Neural cell (in vitro differentiated cells): ENCODE measurements at regions not wholly inside any gene's neighbourhood (a gene's known extent, or its start where the extent isn't known, plus 50 kb on each side); places are given as distances from the start of the nearest gene placed in this dataset.
"Not testable (repeated sequence)": the region's sequence is repeated elsewhere in the genome, so short reads cannot be mapped to it uniquely, and the experiment has no call there.

Experiments used
- H2AFZ ChIP-seq: fragments of 200-600, 300-800 bp; sonication (generic), shearing (Covaris generic); 2 replicates; pipeline ENCODE4 v1.6.0; 2014; ENCODE audit warnings: low read depth, mild to moderate bottlenecking, antibody characterized with exemption, low read length, moderate library complexity
- H3F3A ChIP-seq: fragments of 200-600 bp; shearing (Covaris generic); 2 replicates; pipeline ENCODE4 v1.6.1; 2016; ENCODE audit warnings: mild to moderate bottlenecking, moderate library complexity, mixed read lengths, antibody characterized with exemption, low read length; ENCODE audit not compliant: insufficient read depth, poor library complexity, severe bottlenecking
- H3K27ac ChIP-seq: fragments of 200-600, 300-800 bp; sonication (generic), shearing (Covaris generic); 2 replicates; pipeline ENCODE4 v1.5.1; 2014; ENCODE audit warnings: mild to moderate bottlenecking, low read length, moderate library complexity
- H3K27me3 ChIP-seq: fragments of 300-800, 200-600 bp; sonication (generic), shearing (Covaris generic); 2 replicates; pipeline ENCODE4 v1.6.0; 2014; ENCODE audit warnings: mild to moderate bottlenecking, low read depth, low read length, moderate library complexity; ENCODE audit not compliant: insufficient read depth
- H3K36me3 ChIP-seq: fragments of 300-800, 200-600 bp; sonication (generic), shearing (Covaris generic); 2 replicates; pipeline ENCODE4 v1.5.1; 2014; ENCODE audit warnings: mild to moderate bottlenecking, antibody characterized with exemption, low read length, moderate library complexity; ENCODE audit not compliant: insufficient read depth
- H3K4me2 ChIP-seq: fragments of 300-800, 200-600 bp; sonication (generic), shearing (Covaris generic); 2 replicates; pipeline ENCODE4 v1.6.0; 2014; ENCODE audit warnings: mild to moderate bottlenecking, low read length
- H3K4me3 ChIP-seq: fragments of 300-800, 200-600 bp; sonication (generic), shearing (Covaris generic); 2 replicates; pipeline ENCODE4 v1.5.1; 2014; ENCODE audit warnings: mild to moderate bottlenecking, low read length, moderate library complexity
- H3K79me2 ChIP-seq: fragments of 200-600 bp; shearing (Covaris generic); replicated peaks from 2 replicates; pipeline ENCODE4 v1.6.0; 2014; ENCODE audit warnings: mild to moderate bottlenecking, low read length, moderate library complexity; ENCODE audit not compliant: insufficient read depth
- H3K9ac ChIP-seq: fragments of 300-800, 200-600 bp; sonication (generic), shearing (Covaris generic); 2 replicates; pipeline ENCODE4 v1.6.1; 2016; ENCODE audit warnings: mild to moderate bottlenecking, low read length, mixed read lengths
- H3K9me2 ChIP-seq: fragments of 200-600 bp; shearing (Covaris generic); 2 replicates; pipeline ENCODE4 v1.6.1; 2016; ENCODE audit warnings: mild to moderate bottlenecking, low read length, mixed read lengths; ENCODE audit not compliant: insufficient read depth
- H3K9me3 ChIP-seq: fragments of 200-600, 300-800 bp; sonication (generic), shearing (Covaris generic); 2 replicates; pipeline ENCODE4 v1.6.1; 2016; ENCODE audit warnings: mild to moderate bottlenecking, mixed run types, low read length, moderate library complexity, mixed read lengths
- H4K20me1 ChIP-seq: fragments of 200-600 bp; shearing (Covaris generic); 2 replicates; pipeline ENCODE4 v1.6.1; 2016; ENCODE audit warnings: mild to moderate bottlenecking, mixed run types; ENCODE audit not compliant: insufficient read depth
- CTCF ChIP-seq: fragments of 450-650 bp; IDR thresholded peaks from 2 replicates; pipeline ENCODE4 v1.5.1; 2014; ENCODE audit warnings: antibody characterized with exemption, mild to moderate bottlenecking, moderate library complexity; ENCODE audit not compliant: poor library complexity, severe bottlenecking
- RAD21 ChIP-seq: fragments of 450-650 bp; conservative IDR thresholded peaks from 2 replicates; pipeline ENCODE4 v1.6.1; 2014; ENCODE audit warnings: antibody characterized with exemption, mild to moderate bottlenecking, moderate library complexity
- SMC3 ChIP-seq: fragments of 450-650 bp; conservative IDR thresholded peaks from 2 replicates; pipeline ENCODE4 v1.6.1; 2014; ENCODE audit warnings: antibody characterized with exemption, mild to moderate bottlenecking, moderate library complexity; ENCODE audit not compliant: poor library complexity

- Histone ChIP-seq H3K4me3 (peak overlapping the region; percentile 62), H3K9ac (peak overlapping the region; percentile 29)
- H2AFZ ChIP-seq, H3K79me2 ChIP-seq, H3K4me2 ChIP-seq, H3K27ac ChIP-seq, H3K36me3 ChIP-seq, H3F3A ChIP-seq, H3K27me3 ChIP-seq, H3K9me2 ChIP-seq, H3K9me3 ChIP-seq, H4K20me1 ChIP-seq: not testable (repeated sequence)
- TF ChIP-seq CTCF (peak; percentile 75), SMC3 (peak; percentile 77), RAD21 (peak; percentile 64)
Observed at GRCh38 chr11:71638801-71639519, 56.3 kb upstream of the KRTAP5-11 start.

GRCh38 chr11:71639520-71639849, 56.8 kb upstream of the KRTAP5-11 start:
- H2AFZ ChIP-seq, H4K20me1 ChIP-seq, H3K36me3 ChIP-seq, H3F3A ChIP-seq, H3K27ac ChIP-seq, H3K27me3 ChIP-seq, H3K9me3 ChIP-seq, H3K4me2 ChIP-seq, H3K79me2 ChIP-seq, H3K9me2 ChIP-seq: not testable (repeated sequence)
- peak overlapping the region; percentile 29 for H3K9ac ChIP-seq
- TF ChIP-seq CTCF (peak; percentile 56), SMC3 (peak; percentile 62)
- H3K4me3 ChIP-seq = peak overlapping the region; percentile 62

GRCh38 chr11:71639916-71640315, 57.2 kb upstream of the KRTAP5-11 start:
- H4K20me1 ChIP-seq, H3K4me2 ChIP-seq, H3K9ac ChIP-seq, H3K9me3 ChIP-seq, H3K9me2 ChIP-seq, H3F3A ChIP-seq, H3K27me3 ChIP-seq, H3K36me3 ChIP-seq, H3K27ac ChIP-seq, H3K79me2 ChIP-seq, H2AFZ ChIP-seq: not testable (repeated sequence)
- peak overlapping the region; percentile 62 for H3K4me3 ChIP-seq

GRCh38 chr11:71647078-71647477, 64.4 kb upstream of the KRTAP5-11 start:
- H3K27ac ChIP-seq, H3K36me3 ChIP-seq, H3K9me2 ChIP-seq: not testable (repeated sequence)

GRCh38 chr11:71652998-71653397, 70.3 kb upstream of the KRTAP5-11 start:
- H3F3A ChIP-seq, H3K9ac ChIP-seq, H3K9me3 ChIP-seq, H3K27ac ChIP-seq, H3K79me2 ChIP-seq, H3K9me2 ChIP-seq, H2AFZ ChIP-seq, H3K4me3 ChIP-seq, H4K20me1 ChIP-seq, H3K27me3 ChIP-seq, H3K4me2 ChIP-seq, H3K36me3 ChIP-seq: not testable (repeated sequence)

More at GRCh38 chr11:71647078-71647477, 64.4 kb upstream of the KRTAP5-11 start:
- not testable (repeated sequence) for H3K27me3 ChIP-seq, H3F3A ChIP-seq, H3K79me2 ChIP-seq, H4K20me1 ChIP-seq, H3K9me3 ChIP-seq, H2AFZ ChIP-seq, H3K4me2 ChIP-seq, H3K9ac ChIP-seq, H3K4me3 ChIP-seq

- not testable (repeated sequence) for H3K9ac ChIP-seq, H4K20me1 ChIP-seq, H3K79me2 ChIP-seq, H3K27me3 ChIP-seq, H3F3A ChIP-seq, H3K27ac ChIP-seq, H2AFZ ChIP-seq, H3K9me2 ChIP-seq, H3K4me3 ChIP-seq, H3K9me3 ChIP-seq, H3K4me2 ChIP-seq, H3K36me3 ChIP-seq
Observed at GRCh38 chr11:71654423-71654822, 71.7 kb upstream of the KRTAP5-11 start.
